GM18868 (cell line): ENCODE measurements at regions not wholly inside any gene's neighbourhood (a gene's known extent, or its start where the extent isn't known, plus 50 kb on each side); places are given as distances from the start of the nearest gene placed in this dataset.
"Not testable (repeated sequence)": the region's sequence is repeated elsewhere in the genome, so short reads cannot be mapped to it uniquely, and the experiment has no call there.

ENCODE experiments used
- ATAC-seq: cut with Tn5 transposase; IDR thresholded peaks from one replicate; pipeline ENCODE4 v1.9.1; 2021; ENCODE audit warnings: mild to moderate bottlenecking, moderate library complexity; ENCODE audit not compliant: unreplicated experiment

DNA sequence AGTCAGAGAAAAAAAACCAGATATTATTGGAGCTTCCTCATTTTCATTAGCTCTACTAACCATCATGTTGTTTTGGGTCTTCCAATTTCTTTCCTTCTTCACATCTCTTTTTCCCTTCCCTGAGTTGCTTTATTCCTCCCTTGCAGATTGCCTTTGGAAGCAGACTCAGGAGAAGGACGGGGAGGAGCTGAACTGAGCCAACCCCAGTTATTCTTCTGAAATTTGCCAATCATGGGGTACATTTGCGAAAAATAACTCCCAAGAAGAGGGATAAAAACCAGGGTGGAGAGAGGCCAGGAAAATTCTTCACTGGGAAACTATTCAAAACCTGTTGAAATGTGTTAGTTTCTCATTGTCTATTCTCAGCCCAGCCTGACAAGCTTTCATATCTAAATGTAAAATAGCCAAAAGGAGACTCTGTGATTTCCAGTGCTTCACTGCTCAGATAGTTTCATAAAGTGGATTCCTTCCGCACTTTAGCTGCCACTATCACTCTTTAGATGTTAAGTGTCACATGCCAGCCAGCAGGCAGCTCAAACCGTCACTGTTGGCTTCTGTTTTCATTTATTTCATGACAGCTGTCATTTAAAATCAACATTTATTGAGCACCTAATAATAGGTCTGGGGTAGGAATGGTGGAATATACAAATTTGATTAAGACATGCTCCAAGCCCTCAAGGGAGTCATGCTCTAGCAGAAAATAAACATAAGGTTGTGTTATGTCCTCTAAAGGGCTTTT, 204.5 kb downstream of the SREK1 start:
- ATAC-seq, result no peak

DNA sequence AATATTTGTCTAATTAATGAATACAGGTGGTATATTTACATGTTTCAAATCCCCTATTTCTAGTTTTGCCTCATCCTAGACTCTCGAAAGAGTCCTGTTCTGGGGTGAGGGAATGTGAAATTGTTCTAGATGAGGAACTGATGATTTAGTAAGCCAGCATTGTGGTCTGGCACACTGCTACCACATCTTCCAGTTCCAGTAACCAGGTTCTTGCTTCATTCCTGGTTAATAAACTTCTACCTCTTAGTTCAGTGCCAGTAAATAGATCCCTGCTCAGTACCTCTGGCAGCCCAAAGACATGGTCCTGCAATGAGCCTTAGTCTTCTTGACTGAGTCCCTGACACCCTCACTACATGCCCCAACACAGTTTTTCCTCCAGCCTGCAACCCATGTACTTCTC, 207.7 kb downstream of the SREK1 start:
- no peak for ATAC-seq

DNA sequence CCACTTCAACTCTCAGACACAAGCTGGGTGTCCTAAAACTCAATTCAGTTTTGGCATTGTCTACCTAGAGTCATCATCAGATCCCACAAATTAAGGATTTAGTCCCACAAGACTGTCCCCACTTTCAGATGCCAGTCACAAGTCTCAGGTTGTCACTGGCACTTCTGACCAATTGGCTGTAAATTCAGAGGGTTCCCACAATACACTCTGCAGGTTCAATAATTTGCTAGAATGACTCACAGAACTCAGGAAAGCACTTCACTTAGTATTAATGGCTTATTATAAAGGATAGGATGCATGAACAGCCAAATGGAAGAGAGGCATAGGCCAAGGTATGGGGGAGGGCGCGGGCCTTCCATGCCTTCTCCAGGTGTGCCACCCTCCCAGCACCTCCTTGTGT, 209.1 kb downstream of the SREK1 start:
- no peak for ATAC-seq

DNA sequence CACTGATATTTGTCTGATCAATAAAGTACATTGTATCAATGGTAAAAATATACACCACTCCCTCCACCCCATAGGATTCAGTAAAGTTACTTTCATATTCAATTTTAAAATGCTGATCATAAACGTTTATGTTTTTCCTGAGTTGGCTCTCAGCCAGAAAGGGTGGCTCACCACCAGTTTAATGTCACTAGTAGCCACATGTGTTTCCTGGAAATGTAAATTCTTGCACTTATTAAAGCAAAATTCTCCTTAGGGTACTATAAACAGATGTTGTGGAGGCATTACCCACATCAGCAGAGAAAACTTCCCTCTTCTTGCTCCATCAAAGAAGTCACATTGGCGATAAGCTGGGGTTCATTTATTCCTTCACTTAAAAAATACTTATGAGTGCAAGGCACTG, 210.3 kb downstream of the SREK1 start:
- ATAC-seq, result no peak

DNA sequence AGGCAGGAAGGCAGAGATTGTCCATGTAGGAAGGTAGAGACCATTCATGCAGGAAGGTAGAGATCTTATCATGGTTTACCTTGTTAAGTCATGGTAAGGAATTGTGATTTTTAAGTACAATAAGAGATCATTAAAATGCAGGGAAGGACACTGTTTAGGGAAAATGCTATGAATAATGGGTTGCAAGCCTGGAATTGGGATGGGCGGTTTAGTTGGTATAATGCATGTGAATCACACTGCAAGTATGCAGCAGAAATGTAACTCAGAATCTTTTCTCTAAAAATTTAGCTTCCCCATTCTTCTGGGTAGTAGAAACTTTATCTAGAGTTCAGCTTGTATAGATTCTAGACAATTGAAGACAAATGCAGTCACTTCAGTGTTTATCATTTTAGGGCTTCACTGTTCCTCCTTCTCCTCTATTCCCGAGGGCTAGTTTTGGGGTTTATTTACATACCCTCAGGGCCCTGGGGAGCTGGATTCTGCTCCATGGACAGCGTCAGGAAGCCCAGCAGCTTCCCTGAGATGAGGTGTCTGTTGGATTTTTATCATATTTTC, 212.0 kb downstream of the SREK1 start:
- ATAC-seq, result no peak

DNA sequence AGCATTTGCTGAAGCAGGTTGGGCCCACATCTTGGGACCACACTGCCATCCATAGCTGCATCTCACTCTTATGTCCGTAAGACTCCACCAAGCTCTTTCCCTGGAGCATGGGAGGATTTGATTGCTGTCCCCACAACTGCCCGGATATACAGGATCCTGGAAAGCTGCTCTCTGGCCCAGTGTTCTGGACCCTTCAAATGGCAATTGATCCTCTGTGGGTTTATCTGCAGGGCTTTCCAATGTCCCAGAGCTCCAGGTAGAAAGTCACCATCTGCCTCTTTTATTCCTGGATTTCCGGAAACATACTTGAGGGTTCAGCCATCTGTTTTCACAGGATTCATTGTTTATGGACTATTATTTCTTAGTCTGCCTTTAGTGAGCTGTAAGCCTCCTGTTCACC, 214.6 kb downstream of the SREK1 start:
- ATAC-seq, result no peak

DNA sequence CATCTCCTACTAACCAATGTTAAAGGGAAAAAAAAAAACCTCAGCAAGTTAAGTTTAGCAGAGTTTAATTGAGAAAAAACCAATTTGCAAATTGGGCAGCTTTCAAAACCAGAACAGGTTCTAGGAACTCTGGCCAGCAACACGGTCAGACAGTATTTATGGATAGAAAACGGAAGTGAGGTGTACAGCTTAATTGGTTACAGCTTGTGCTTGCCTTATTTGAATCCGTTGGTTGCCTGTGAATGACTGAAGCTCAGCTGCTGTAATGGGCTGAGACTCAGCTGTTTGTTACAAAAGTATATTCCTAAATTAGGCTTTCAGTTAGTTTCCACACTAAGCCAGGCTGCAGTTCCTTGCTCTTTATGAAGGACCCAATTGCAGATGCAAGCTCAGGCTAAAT, 217.0 kb downstream of the SREK1 start:
- ATAC-seq, result no peak

DNA sequence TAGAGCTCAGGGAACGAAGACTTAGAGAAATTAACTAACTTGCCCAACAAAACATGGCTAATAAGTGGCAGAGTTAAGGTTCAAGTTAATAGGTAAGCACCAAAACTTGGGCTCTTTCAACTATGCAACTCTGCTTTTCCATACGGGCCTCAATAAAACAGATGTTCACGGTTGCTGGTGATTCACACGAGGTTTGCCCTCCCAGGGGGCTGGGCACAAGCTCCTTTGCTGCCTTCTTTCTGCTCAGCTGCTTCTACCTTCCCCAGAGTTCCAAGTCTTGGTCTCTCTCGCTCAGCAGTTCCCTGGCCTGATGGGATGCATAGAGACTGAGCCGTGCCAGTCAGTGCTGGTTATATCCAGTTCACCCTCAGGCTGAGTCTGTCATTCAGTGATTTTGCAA, 217.9 kb downstream of the SREK1 start:
- ATAC-seq, result no peak

DNA sequence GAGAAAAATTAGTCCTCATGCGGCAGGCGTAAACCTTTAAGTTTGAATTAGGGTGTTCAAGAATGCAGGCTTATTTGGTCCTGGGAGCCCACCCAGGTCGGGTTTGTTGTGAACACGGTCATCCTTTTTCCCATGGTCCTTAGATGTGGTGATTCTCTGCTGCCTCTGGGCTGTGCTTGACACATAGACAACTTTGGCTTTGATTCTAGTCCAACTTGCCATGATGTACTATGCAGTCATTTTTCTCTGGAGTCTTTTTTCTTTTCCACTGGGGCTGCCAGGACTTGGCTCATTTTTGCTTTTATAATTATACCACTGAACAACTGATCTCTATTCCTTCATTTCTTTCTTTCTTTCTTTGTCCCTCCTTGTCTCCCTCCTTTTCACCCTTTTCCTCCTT, 218.6 kb downstream of the SREK1 start:
- no peak for ATAC-seq

DNA sequence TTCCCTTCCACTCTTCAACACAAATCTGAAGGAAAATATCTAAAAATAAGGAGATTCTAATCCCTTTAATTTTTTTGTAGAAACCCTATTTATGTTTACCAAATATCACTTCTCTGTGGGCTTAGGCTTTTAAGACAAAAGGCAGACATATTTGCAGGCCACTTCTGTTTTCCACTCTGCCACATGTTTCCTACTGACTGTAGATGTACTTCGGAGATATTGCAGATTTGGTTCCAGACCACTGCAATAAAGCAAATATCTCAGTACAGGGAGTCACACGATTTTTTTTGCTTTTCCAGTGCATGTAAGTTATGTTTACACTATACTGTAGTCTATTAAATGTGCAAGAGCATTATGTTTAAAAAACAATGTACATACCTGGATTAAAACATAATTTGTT, 219.0 kb downstream of the SREK1 start:
- ATAC-seq, result no peak

DNA sequence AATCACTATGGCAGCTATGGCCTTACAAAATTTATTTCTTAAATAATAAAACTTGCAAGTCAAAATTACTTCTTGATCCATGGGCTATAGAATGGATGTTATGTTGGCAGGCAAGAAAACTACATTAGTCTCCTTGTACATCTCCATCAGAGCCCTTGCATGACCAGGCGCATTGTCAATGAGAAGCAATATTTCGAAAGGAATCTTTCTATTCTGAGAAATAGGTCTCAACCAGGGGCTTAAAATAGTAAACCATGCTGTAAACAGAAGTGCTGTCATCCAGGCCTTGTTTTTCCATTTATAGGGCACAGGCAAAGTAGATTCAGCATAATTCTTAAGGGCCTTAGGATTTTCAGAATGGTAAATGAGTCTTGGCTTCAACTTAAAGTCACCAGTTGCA, 220.1 kb downstream of the SREK1 start:
- no peak for ATAC-seq

DNA sequence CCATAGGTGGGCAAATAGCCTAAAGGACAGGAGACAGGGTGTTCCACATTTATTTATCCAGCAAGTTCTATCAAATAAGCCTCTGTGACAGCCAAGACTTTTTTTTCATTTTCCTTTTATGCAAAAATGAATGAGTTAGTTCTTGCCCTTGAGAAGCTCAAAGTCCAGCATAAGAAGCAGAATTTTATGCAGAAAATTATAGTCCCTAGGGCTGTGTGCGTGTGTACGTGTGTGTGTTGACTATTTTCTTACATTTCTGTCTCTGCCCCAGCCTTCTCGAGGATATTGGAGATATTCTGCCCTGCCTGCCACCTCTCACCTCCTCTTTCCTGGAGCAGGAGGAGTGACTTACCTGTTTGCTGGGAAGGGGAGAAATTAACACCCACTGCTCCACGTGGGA, 221.9 kb downstream of the SREK1 start:
- no peak for ATAC-seq

DNA sequence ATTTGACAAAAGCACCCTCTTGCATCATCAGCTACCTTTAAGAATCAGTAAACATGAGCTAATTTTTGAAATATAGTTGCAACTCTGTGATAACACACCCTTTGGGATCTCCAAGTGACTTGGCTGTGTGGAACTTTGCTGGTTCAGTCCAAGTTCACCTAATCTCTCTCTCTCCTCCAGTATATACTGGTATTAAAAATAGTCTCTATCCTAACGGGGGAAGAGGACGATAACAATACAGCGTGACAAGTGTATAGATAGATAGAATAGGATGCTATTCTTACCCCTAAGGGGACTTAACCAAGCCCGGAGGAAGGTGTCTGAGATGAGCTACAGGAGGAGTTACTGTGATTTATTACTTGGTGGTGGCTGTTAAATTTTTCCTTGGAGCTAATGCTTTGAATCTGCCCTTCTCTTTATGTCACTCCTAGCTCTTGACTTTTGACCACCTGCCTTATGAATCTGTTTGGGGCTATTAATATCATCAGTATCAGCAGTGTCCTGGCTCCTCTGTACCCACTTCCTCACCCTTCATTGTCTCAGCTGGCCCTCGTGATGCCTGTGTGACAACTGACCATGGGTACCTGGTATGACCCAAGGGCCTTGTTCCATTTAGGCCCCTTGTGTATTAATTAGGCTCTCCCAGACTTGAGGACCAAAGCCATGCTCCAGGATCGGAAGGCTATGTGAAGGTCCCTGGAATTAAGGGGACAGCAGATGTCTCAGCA, 223.9 kb downstream of the SREK1 start:
- no peak for ATAC-seq

DNA sequence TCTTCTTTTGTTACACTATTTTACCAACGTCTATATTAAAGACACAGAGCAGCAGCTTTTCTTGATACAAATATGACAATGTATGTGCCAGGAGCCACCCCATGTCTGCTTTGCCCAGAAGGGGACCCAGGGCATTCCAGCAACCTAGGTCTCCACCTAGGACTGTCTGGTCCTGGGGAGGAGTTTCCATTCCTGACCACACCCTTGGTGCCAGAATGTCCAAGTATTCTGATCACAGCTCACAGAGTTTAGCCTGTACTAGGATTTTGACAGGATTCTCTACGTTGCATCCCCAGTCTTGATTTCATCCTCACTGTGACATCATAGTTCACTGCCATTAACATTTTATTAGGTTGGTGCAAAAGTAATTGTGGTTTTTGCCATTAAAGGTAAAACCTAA, 224.7 kb downstream of the SREK1 start:
- ATAC-seq, result no peak

DNA sequence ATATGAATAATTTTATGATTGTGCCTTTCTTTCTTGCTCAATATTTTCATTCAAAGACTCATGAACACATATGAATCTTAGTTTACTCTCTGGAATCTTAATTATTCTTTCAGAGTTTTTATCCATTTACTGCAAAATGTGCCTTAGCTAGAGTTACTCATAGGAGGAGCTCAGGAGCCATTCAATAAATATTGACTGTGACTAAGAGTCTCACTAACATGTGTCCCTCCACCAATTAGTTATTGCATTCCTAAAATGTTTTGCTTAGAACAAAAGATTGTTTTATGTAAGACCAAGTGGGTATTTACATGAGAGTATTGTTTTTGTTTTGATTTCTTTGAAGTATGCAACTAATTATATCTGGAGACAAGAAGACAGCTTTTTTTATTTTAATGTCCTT, 218.4 kb upstream of the MAST4 start:
- ATAC-seq, result no peak

DNA sequence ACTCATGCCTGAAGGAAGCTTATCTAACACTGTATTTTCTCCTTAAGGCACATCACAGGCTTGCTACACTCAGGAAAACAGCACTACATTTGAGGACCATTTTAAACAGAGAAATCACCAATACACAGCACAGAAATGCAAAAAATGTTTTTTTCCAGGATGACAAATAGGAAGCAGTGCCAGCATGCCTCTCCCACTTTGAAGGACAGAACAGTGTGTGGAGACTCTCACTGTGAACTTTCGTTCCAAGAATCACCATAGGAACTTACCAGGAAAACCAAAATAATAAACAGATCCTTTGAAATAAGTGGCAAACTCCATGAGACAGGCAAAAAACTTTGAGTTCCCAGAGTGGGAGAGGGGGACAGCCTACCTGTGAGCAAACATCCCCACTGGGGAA, 217.8 kb upstream of the MAST4 start:
- no peak for ATAC-seq

DNA sequence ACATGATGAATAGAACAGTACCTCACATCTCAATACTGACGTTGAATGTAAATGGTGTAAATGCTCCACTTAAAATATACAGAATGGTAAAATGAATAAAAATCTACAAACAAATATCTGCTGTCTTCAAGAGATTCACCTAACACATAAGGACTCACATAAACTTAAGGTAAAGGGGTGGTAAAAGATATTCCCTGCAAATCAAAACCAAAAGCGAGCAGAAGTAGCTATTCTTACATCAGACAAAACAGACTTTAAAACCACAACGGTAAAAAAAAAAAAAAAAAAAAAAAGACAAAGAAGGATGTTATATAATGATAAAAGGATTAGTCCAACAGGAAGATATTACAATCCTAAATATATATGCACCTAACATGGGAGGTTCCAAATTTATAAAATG, 214.0 kb upstream of the MAST4 start:
- no peak for ATAC-seq

DNA sequence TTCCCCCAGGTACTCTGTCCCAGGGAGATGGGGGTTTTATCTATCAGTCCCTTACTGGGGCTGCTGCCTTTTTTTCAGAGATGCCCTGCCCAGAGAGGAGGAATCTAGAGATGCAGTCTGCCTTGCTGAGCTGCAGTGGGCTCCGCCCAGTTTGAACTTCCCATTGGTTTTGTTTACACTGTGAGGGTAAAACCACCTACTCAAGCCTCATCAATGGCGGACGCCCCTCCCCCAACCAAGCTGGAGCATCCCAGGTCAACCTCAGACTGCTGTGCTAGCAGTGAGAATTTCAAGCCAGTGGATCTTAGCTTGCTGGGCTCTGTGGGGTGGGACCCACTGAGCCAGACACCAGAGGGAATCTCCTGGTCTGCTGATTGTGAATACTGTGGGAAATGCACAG, 191.0 kb upstream of the MAST4 start:
- ATAC-seq, result not testable (repeated sequence)

DNA sequence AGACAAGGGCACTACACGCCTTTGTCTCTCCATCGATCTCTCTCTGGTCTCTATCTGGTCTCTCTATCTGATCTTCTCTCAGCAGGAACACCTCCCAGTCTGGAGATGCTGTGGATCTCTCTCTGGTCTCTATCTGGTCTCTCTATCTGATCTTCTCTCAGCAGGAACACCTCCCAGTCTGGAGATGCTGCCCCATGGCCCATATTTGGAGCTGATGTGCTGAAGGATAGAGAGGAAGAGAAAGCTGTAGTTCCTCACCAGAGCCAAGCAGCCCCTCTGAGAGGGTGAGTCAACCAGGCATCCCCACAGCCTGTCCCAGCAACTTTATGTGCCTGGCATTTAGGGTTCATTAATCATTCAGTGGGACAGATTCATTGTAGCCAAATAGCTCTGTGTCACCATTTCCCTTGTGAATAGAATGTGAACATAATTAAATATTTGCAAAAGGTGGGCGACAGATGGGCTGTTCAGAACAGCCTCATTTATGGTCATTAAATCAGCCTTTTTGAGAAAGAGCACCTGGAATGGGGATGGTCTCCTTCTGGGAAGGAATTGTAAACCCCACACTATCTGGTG, 189.3 kb upstream of the MAST4 start:
- no peak for ATAC-seq

DNA sequence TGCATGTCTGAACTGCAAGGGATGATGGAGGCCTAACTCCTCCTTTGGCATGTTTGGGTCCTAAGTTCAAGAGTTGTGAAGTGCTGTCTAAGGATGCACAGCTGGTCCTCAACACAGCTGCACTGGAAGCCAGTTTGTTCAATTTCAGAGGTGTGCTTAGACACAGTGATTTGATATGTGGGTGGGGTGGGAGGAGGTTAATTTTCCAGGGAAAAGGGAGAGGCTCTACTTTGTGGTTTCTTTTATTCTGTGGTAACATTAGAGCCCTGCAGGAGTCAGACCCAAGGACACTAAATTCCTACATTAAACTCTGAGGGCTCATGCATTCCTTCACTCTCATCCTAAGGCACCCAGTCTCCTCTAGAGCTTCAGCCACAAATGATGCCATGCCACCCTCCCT, 188.4 kb upstream of the MAST4 start:
- ATAC-seq, result no peak

DNA sequence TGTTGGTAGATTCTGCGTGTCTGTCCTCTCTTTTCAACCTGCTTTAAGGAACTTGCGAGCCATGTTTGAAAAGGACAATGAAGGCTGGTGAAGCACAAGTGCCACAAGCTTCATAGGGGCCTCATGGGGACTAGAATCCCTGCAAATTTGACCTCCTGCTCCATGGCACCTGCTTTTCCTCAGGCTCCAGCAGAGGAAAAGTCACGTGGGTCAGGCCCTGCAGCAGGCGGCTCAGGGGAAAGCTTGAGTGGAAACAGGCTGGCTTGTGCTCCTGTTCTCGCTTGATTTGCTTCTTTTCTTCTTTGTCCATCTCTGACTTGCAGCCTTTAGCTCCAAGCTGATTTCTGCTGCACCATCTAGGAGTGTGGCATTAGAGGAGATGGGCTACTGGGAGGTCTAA, 187.6 kb upstream of the MAST4 start:
- ATAC-seq, result no peak

DNA sequence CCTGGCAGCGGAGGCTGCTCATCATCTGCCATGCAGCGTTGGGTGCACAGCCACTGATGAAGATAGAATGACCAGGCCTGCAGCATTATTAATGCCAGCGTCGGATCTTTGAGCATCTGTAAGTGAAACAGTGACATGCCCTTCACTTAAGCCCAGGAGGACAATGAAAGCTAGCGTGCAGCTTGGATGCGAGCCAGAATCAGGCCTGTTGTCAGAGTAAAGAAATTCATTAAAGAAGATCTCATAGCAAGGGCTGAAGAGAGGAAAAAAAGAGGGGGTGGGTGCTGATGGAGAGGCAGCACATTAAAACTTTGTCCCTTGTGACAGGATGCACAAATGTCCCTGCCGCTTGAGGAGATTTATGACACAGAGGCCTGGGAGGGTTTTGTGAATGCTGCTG, 186.1 kb upstream of the MAST4 start:
- no peak for ATAC-seq
